ENCODE measurements at regions not wholly inside any gene's neighbourhood (a gene's known extent, or its start where the extent isn't known, plus 50 kb on each side); places are given as distances from the start of the nearest gene placed in this dataset.

DNA sequence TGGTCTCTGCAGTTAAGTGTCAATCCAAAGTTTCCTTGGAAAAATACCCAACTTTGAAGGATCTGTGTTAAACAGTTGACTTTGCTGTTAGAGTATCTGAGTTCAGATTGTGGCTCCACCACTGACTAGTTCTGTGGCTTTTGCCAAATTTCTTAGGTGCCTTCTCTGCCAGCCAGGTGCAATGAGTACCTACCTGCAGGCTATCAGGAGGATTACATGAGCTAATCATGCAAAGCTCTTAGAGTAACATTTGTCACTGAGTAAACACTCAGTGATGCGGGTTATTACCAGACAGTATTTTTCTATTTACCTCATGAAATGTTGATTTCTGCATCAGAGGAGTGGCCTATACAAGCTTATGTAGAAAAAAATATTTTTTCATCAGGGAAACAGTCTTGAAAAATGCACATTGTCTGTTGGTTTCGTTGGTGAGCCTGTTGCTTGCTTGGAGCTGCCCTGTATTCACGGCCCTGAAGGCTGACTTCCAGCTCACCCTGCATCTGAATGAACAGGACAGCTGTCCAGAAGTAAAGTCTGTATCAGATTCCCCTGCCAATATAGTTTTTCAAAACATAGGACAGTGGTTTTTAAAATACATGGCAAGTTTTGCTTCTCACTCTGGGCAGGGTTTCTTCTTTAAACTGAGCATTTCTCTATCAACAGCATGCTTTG, 235.1 kb downstream of the CDCA7 start:
- no peak for TF ChIP-seq CTCF (IDR thresholded peaks at IDR 0.05; ENCODE audit: insufficient read depth, low read length, severe bottlenecking)
- H3K27me3 ChIP-seq (ENCODE audit: control insufficient read depth, insufficient read depth, low read length) = no peaks in the 10 kb centered on the region
- DNase-seq (ENCODE audit: low read depth) = peak; percentile 97
- H3K36me3 ChIP-seq (ENCODE audit: control insufficient read depth, insufficient read depth, low read length) = no peaks in the 10 kb centered on the region
- peak; percentile 98 for FAIRE-seq
- H3K4me3 ChIP-seq (ENCODE audit: low read depth, low read length) = no peak overlapping the region

- FAIRE-seq (peak; percentile 92), DNase-seq (ENCODE audit: low read depth) (peak; percentile 99)
- H3K27me3 ChIP-seq (ENCODE audit: control insufficient read depth, insufficient read depth, low read length) = no peaks in the 10 kb centered on the region
- H3K36me3 ChIP-seq (ENCODE audit: control insufficient read depth, insufficient read depth, low read length) = no peaks in the 10 kb centered on the region
- peak overlapping the region; percentile 7 for H3K4me3 ChIP-seq (ENCODE audit: low read depth, low read length)
- no peak for TF ChIP-seq CTCF (IDR thresholded peaks at IDR 0.05; ENCODE audit: insufficient read depth, low read length, severe bottlenecking)
These were observed 235.7 kb downstream of the CDCA7 start for GRCh38 chr2:173590276-173590861.

DNA sequence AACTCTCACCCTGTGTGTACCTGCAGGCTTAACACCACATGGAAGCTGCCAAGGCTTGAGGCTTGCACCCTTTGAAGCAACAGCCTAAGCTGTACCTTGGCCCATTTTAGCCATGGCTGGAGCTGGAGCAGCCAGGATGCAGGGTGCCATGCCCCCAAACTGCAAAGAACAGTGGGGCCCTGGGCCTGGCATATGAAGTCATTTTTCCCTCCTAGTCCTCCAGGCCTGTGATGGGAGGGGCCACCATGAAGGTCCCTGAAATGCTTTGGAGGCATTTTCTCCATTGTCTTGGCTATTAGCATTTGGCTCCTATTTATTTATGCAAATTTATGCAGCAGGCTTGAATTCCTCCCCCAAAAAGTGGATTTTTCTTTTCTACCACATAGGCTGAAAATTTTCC, 238.4 kb downstream of the CDCA7 start:
- H3K36me3 ChIP-seq (ENCODE audit: control insufficient read depth, insufficient read depth, low read length) = no peaks in the 10 kb centered on the region
- H3K4me3 ChIP-seq (ENCODE audit: low read depth, low read length) = no peak overlapping the region
- no peak for FAIRE-seq
- H3K27me3 ChIP-seq (ENCODE audit: control insufficient read depth, insufficient read depth, low read length) = no peaks in the 10 kb centered on the region
- TF ChIP-seq CTCF (IDR thresholded peaks at IDR 0.05; ENCODE audit: insufficient read depth, low read length, severe bottlenecking) = no peak
- DNase-seq (ENCODE audit: low read depth) = no peak

DNA sequence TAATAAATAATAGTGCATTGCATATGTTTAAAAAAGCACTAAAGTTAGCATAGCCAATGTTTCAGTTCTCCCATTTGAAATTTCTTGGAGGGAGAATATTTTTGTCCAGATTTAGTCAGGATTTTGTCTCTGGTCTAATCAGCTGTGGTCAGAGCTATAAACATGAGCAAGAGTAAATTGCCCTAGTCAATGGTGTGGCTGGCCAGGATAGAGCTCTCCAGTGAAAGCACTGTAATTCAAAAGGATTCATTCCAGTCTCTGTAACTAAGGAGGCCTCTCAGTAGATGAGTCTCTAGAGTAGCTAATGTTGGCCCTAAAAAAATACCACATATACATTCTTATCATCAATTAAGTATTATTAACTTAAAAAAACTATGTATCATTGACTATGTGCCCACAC, 241.6 kb downstream of the CDCA7 start:
- Histone ChIP-seq H3K27me3 (ENCODE audit: control insufficient read depth, insufficient read depth, low read length) (no peaks in the 10 kb centered on the region), H3K36me3 (ENCODE audit: control insufficient read depth, insufficient read depth, low read length) (no peaks in the 10 kb centered on the region), H3K4me3 (ENCODE audit: low read depth, low read length) (no peak overlapping the region)
- no peak for FAIRE-seq
- no peak for TF ChIP-seq CTCF (IDR thresholded peaks at IDR 0.05; ENCODE audit: insufficient read depth, low read length, severe bottlenecking)
- no peak for DNase-seq (ENCODE audit: low read depth)

GRCh38 chr2:173598525-173598924, 243.9 kb downstream of the CDCA7 start:
- no peaks in the 10 kb centered on the region for H3K36me3 ChIP-seq (ENCODE audit: control insufficient read depth, insufficient read depth, low read length)
- no peak for TF ChIP-seq CTCF (IDR thresholded peaks at IDR 0.05; ENCODE audit: insufficient read depth, low read length, severe bottlenecking)
- H3K4me3 ChIP-seq (ENCODE audit: low read depth, low read length) = no peak overlapping the region
- FAIRE-seq (no peak), DNase-seq (ENCODE audit: low read depth) (no peak)
- no peaks in the 10 kb centered on the region for H3K27me3 ChIP-seq (ENCODE audit: control insufficient read depth, insufficient read depth, low read length)

Measured in bronchial epithelial cell (primary cell).